Skin of body (tissue), 1 donor: ENCODE measurements at regions not wholly inside any gene's neighbourhood (a gene's known extent, or its start where the extent isn't known, plus 50 kb on each side); places are given as distances from the start of the nearest gene placed in this dataset.
"Not testable (repeated sequence)": the region's sequence is repeated elsewhere in the genome, so short reads cannot be mapped to it uniquely, and the experiment has no call there.

Experiments
- DNase-seq: peaks from one replicate; lab custom pipeline; 2025; lab: John Stamatoyannopoulos, UW

DNA sequence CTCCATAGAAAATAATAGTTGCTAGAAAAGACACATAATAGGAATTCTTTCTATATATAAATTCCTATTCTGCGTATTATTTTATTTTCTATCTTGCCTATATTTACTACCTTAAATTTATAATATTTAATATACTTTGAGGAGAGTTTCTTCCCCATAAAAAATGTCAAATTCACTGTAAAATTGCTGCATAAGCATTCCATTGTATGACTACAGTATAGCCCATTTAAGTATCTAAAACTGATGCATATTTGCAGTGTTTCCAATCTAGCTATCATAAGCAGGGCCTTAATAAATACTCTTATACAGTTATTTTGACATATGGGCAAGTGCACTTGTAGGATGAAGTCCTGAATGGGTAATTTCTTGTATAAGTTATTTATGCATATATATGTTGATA, 1088.6 kb upstream of the EPHA6 start:
- no peak for DNase-seq

DNA sequence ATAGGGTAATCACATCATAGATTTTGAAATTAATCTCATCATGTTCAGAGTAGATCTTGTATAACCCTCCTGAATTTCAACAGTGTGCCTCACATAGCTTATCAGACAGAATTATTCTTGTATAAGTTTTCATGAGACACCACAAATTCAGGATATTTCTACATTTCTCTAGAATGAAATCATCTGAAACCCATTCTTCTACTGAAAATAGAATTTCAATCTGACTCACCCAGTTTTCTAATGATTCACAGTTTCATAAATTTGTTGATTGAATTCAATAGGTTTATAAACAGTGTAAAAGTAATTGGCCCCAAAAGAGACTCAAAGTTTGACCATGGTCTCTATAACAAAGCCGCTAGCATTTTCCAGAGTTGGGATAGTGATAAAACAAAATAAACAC, 1082.6 kb upstream of the EPHA6 start:
- no peak for DNase-seq

DNA sequence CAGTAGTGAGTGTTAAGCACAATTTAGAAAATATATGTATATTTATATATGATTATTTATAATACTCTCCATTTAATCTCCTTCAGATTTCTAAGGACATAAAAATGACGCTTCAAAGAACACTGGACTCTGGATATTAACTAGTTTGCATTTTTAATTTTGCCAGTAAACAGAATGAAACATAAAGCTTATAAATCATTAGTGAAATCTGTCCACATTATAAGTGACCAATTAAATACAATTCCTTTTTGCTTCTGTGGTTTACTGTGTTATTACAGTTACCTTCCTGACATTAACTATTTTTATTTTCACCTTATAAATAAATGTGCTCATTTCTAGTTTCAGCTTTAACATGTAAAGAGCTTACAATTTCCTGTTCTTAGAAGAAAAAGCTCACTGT, 1081.1 kb upstream of the EPHA6 start:
- DNase-seq, result no peak

DNA sequence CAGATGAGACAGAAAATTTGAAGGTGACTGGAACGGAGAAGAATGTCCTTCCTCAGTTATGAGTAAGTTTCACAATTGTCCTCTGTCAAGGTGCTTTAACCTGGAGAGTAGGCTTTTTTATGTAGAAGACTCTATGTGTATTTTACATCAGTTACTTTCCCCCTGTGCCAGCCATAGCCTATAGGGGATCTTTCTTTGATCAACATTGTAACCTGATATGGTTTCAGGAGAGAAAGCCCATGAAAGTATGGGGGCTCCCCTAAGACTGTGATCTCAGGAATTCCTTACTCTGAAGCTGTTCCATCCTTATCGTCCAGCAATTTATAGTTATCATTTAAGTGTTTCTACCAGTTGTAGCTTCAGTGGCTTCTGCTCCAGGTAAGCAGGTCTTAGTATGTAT, 1076.3 kb upstream of the EPHA6 start:
- no peak for DNase-seq

DNA sequence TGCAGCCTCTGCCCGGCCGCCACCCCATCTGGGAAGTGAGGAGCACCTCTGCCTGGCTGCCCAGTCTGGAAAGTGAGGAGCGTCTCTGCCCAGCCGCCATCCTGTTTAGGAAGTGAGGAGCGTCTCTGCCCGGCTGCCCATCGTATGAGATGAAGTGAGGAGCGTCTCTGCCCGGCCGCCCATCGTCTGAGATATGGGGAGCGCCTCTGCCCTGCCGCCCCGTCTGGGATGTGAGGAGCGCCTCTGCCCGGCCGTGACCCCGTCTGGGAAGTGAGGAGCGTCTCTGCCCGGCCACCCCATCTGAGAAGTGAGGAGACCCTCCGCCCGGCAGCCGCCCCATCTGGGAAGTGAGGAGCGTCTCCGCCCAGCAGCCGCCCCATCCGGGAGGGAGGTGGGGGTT, 1069.5 kb upstream of the EPHA6 start:
- DNase-seq, result not testable (repeated sequence)

DNA sequence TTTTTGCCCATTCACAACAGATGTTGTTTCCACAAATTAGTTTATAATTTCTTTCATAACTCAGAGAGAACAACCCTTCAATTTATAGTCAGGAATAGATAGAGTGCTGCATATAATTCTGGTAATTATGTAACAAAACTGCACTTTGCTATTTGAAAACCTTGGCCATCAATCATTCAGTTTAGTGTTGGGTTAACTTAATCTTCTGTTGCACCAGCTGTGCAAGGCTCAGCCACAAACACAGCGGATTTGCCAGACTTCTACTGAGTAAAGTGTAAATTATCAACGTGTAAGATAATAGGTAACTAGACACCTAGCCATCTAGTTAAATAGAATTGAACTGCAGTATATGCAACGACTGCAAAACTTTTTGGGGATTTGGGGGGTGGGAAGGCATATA, 1064.3 kb upstream of the EPHA6 start:
- DNase-seq, result no peak

DNA sequence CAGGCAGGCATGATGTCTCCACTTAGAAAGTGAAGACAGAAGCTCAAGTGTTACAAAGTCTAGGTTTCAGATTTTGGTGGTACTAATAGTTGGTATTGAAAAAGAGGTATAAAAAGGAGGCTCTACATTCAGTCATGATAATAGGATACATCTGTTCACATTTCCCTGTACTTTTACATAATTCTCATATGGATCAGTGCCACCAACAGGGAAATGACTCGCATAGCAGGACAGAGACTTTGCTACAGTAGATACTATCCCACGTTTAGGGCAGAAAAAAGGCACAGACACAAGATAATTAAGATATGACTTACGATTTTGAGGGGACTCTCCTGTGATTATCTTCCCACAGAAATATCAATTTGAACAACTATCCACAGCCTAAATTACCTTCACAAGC, 1062.9 kb upstream of the EPHA6 start:
- no peak for DNase-seq

DNA sequence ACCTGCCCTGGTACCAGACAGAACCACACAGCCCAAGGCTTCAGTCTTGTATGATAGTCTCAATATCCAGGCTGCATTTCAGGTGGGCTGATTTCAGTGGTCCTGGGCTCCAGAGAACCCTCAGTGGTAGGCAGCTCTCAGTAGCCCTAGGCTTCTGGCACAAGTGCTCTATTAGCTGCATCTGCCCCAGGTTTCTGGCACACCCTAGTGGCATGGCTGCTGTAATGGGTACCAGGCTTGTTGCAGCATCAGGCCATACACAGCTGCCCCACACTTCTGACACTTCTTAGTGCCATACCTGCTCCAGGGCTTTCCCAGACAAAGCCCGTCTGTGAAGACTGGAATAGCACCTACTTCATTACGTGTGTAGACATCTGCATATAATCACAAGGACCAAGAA, 1062.2 kb upstream of the EPHA6 start:
- no peak for DNase-seq

DNA sequence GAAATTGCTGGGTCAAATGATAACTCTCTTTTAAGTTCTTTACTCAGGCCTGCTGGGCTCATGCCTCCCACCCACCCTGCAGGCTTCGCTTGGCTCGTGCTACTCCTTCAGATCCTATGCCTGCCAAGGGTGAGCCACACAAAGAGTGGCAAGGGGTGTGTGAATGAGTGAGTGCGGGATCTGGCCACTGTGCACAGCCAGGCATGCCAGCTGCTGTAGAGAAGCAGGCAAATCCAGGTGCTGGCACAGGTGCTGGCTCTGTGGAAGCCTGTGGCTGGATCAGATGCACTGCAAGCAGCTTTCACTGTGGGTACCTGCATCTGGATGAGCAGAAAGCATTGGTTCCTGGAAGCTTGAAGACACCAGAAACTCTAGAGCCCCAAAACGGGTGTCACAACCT, 1055.7 kb upstream of the EPHA6 start:
- no peak for DNase-seq

DNA sequence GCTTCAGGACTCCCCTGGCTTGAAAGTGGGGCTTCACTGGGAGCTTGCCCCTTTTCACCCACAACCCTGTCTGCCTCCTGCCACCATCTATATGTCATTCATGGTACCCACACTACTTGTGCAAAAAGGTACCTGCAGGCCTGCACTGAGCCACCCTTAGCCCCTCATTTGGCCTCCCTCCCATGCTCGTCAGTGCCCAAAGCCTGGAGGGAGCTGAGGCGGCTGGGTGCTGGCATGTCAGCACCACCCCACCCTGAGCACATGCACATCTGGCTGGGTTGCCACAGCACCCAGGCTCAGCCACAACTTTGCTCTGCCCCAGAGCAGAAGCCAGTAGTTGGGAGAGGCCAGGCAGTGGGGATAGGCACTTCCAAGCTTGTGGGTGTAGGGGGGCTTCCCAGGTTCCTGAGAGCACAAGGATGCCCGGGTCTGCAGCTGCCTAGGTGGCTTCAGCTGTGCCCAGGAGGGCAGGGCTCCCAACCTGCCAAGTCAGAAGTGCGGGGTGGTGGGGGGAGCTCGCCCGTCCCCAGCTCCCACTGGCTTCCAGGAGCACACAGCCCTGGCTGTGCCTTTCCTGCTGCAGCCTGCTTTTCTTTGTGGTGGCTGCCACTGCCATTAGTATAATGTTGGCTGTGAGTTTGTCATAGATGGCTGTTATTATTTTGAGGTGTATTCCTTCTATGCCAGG, 1054.6 kb upstream of the EPHA6 start:
- no peak for DNase-seq

DNA sequence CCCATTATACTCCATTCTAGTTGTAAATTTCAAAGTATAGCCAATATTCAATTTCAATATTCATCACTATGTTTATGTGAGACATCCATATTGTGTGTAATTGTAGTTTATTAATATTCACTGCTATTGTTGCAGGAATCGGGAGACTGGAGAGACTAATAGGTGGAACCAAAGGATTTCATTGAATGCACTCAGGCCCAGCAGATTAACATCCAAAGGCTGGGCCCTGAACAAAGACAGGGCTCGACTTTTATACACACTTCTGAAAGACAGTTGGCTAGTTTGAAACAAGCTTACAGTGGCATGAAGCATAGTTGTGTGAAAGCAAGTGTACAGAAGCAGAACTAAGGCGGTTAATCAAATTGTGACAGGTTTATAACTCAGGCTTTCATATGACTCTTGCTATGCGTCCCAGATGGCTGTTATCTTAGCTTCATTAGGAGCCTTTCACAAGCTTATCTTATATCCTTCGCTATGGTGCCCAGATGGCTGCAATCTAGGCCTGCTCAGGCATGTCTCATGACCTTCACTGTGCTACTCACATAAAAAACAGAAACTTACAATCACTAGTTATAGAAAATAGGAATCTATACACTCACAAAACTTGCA, 1038.8 kb upstream of the EPHA6 start:
- no peak for DNase-seq

DNA sequence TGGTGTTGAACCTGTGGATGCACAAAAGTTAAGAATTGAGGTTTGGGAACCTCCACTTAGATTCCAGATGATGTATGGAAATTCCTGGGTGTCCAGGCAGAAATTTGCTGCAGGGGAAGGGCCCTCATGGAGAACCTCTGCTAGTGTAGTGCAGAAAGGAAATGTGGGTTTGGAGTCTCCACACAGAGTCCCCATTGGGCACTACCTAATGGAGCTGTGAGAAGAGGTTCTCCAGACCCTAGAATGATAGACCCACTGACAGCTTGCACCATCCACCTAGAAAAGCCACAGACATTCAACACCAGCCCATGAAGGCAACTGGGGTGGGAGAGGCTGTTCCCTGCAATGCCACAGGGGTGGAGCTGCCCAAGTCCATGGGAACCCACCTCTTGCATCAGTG, 1032.8 kb upstream of the EPHA6 start:
- DNase-seq, result no peak

DNA sequence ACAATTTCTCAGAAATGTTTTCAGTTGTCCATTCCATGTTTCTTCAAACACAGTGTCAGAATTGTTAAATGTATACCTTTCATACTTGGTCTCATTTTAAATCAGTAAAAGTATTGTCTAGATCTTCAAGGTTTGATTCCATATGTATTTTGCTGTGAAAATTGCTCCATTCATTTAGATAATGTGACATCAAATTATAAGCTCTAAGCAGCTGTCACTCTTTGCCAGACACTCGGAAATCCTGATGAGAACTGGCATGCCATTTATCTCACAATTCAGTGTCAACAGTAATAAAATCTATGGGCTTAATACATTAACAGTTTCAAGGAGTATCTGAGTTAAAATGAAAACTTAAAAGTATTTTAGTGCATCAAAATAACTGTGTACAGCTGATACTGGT, 1025.3 kb upstream of the EPHA6 start:
- DNase-seq, result no peak

DNA sequence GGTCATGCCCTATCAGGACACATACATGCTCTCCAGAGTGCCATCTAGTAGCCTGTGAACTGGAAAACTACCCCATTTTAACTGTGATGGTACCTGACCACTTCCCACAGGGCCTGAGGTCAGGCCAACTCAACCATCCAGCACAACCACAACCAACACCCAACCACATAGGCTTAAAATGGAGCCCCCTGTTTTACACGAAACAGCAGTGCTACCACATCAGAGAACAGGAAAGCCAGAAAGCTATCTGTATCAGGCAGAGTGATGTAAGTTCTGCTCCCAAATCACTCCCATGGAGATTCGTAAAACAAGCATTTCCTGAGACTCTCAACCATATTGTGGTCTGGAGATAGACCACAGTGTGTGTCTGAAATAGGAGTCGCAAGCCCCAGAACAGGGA, 1017.3 kb upstream of the EPHA6 start:
- DNase-seq, result no peak

DNA sequence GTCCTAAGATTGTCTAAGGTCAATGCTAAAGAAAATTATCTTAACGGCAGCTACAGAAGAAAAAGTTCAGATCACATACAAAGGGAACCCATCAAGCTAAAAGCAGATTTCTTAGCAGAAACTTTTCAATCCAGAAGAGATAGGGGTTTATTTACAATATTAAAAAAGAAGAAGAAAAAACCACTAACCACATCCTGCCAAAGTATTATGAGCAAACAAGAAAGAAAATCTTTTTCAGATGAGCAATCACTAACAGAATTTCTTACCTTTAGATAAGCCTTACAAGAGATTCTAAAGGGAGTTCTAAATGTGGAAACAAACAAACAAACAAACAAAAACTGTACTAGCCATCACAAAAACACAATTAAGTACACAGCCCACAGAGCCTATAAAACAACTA, 1015.8 kb upstream of the EPHA6 start:
- no peak for DNase-seq

DNA sequence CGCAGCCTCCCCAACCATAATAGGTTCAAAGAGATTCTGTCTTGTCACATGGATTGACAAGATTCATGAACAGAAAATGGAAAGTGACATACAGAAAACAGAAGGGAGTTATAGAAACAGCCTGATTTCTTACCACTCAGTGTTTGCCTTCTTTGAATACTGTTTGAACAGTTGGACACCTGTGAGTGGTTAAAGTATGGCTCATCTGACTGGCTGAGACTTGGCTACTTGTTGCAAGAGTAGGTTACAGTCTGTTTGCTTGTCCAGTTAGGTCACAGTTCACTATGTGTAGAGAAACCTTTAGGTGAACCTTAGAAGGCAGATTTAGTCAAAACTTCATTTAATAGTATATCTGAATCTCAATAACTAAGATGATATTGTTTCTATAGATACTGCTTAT, 1003.9 kb upstream of the EPHA6 start:
- no peak for DNase-seq

DNA sequence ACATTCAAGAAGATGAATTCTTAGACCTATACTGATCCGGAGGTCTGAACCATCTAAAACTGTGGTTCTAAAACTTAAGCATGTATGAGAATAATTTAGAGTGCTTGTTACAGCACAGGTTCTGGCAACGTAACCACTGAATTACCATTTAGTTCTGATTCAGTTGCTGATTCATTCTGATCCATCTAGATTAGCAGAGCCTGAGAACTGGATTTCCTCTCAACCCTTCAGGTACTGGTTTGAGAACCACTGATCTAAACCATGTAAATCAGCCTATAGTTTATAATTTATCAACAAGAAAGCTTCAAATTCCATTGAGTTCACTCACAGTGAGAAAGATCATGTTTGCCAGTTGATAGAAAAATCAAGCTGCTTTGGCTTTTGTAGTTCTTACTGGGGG, 1001.1 kb upstream of the EPHA6 start:
- no peak for DNase-seq

DNA sequence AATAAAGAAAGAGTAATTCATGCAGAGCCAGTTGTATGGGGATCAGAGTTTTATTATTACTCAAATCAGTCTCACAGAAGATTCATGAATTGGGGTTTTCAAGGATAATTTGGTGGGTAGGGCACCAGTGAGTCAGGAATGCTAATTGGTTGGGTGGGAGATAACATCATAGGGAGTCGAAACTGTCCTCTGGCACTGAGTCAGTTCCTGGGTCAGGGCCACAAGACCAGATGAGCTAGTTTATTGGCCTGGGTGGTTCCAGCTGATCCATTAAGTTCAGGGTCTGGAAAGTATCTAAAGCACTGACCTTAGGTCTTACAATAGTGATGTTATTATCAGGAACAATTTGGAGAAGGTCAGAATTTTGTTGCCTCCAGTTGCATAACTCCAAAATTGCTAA, 998.6 kb upstream of the EPHA6 start:
- no peak for DNase-seq

DNA sequence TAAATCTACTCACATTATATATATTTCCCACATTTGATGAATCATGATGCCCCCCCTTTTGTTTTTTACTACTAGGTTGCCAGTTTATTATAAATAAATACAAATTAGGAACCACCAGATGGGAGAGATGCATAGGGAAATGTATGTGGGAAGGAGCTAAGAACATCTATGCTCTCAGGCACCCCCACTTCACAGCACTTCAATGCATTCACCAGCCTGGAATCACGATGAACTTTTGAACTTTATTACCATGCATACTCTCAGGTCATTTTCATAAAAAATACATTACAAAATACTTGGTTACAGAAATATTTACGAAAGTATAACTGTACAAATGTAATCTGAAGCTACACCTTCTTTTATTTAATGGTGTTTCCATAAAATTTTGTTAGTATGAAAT, 988.0 kb upstream of the EPHA6 start:
- DNase-seq, result no peak

DNA sequence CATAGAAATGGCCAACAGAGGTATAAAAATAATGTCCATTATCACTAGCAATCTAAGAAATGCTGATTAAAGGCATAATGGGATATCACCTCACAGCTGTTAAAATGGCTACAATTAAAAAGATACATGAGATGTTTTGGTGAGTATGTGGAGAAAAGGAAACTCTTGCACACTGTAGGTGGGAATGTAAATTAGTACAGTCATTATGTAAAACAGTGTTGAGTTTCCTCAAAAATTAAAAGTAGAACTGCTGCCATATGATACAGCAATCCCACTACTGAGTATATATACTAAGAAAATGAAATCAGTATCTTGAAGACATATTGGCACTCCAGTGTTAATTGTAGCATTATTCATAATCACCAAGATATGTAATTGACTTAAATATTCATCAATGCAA, 982.2 kb upstream of the EPHA6 start:
- DNase-seq, result no peak

DNA sequence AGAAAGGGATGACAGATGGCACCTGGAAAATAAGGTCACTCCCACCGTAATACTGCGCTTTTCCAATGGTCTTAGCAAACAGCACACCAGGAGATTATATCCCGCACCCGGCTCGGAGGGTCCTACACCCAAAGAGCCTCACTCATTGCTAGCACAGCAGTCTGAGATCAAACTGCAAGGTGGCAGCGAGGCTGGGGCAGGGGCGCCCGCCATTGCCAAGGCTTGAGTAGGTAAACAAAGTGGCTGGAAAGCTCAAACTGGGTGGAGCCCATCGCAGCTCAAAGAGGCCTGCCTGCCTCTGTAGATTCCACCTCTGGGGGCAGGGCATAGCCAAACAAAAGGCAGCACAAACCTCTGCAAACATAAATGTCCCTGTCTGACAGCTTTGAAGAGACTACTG, 953.8 kb upstream of the EPHA6 start:
- not testable (repeated sequence) for DNase-seq

DNA sequence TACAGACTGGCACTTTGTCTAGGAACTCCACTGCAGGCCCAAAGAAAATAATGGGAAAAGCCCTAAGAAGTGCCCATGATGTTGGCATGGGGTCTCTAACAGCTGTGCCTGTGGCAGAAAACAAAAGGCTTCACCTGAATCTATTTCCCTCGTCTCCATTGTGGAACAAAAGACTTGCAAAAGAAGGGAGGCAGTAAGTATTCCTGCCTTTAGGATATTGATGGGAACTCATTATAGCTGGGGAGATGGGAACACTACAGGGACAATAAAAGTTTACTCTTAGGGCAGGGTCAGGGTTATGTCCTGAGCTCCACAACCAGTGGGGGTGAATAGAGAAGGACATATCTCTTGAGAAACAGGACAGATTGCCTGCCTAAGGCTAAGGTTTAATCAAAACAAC, 930.6 kb upstream of the EPHA6 start:
- no peak for DNase-seq

DNA sequence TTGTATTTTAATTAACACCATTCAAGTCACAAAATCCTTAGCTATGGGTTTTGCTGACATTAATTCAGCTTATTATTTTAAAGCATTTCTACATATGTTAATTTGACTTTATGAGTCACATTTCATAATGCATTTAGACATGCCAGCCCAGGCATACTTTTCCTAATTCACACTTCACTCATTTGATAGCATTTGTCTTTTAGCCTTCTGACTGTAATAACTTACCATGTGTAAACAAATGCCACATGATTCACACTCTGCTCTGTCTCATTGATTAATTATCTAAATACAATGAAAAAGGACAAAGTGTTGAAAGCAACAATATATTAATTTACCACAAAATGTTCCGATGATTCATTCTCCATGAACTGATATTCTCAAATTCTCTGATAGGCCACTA, 927.8 kb upstream of the EPHA6 start:
- DNase-seq, result peak; percentile 34

DNA sequence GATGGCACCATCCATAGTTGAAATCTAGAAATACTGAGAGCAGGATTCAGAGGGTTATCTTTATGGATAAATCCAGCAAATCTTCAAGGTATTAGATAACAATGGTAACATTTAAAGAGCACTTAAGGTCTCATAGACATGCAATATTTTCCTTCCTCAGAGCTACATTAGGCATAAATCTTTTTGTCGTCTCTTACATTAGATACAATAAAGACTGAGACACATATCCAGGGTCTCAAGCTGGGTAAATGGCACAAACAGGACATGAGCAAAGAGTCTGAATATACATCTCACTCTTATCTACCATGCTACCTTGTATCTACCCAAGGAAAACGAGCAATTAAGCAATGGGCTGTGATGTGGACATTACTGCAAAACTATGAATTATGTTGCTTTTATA, 927.3 kb upstream of the EPHA6 start:
- no peak for DNase-seq
